Small intestine (tissue), 7 donors: ENCODE measurements at regions not wholly inside any gene's neighbourhood (a gene's known extent, or its start where the extent isn't known, plus 50 kb on each side); places are given as distances from the start of the nearest gene placed in this dataset.

Experiments used
- DNase-seq, 2 donors: peaks; one replicate each; pipeline versions ENCODE4 v3.0.0 to v3.0.0-alpha.2; 2013
- FAIRE-seq: peaks from 2 replicates; lab custom pipeline; 2012; peaks lifted over from hg19 to GRCh38; lab: Jason Lieb, UNC
- H3K27ac ChIP-seq, 3 donors: one replicate each; pipeline ENCODE4 v1.5.1; 2013; ENCODE audit warnings: low read length in 2 of 3, mild to moderate bottlenecking in 2 of 3, control low read depth in 1 of 3, inconsistent platforms in 1 of 3, low read depth in 1 of 3, moderate library complexity in 1 of 3
- H3K27me3 ChIP-seq, 3 donors: one replicate each; pipeline ENCODE4 v1.6.1; 2013; ENCODE audit warnings: low read length in 3 of 3, inconsistent platforms in 1 of 3; ENCODE audit not compliant: control insufficient read depth in 3 of 3, insufficient read depth in 3 of 3
- H3K36me3 ChIP-seq, 3 donors: one replicate each; pipeline ENCODE4 v1.6.1; 2013; ENCODE audit warnings: low read length in 3 of 3, inconsistent platforms in 1 of 3, low read depth in 1 of 3, mild to moderate bottlenecking in 1 of 3, moderate library complexity in 1 of 3; ENCODE audit not compliant: control insufficient read depth in 3 of 3, insufficient read depth in 2 of 3
- H3K4me1 ChIP-seq, 3 donors: one replicate each; pipeline ENCODE4 v1.6.1; 2013; ENCODE audit warnings: low read length in 2 of 3, inconsistent platforms in 1 of 3, low read depth in 1 of 3, mild to moderate bottlenecking in 1 of 3, moderate library complexity in 1 of 3; ENCODE audit not compliant: control insufficient read depth in 3 of 3, insufficient read depth in 2 of 3
- H3K4me3 ChIP-seq, 3 donors: one replicate each; pipeline ENCODE4 v1.5.1; 2013; ENCODE audit warnings: low read length in 3 of 3, control low read depth in 1 of 3, inconsistent platforms in 1 of 3, low read depth in 1 of 3, mild to moderate bottlenecking in 1 of 3, moderate library complexity in 1 of 3
- H3K9me3 ChIP-seq, 2 donors: one replicate each; pipeline ENCODE4 v1.6.1; 2013; ENCODE audit warnings: low read depth in 1 of 2, low read length in 1 of 2; ENCODE audit not compliant: control insufficient read depth in 2 of 2, insufficient read depth in 1 of 2
- WGBS, 3 donors: extraction: QIAGEN DNeasy Blood & Tissue Kit; methylation state at CpG; one replicate each; pipeline ENCODE4 v1.1.7; 2013; 5-methylcytosine and 5-hydroxymethylcytosine counted together
- donor health status: healthy with polysubstance abuse.
- donor health status: control.
- donor health status: control.
- donor health status: Bipolar disorder and iron deficiency.
- donor health status: healthy.

- H3K27me3 ChIP-seq: no peaks in the 10 kb centered on the region
- FAIRE-seq (no peak), DNase-seq (peak; percentile 21 to 68)
- H3K27ac ChIP-seq: peak overlapping the region in 1 of 3 donors; percentile 71
- peaks cover 3 to 32% (median 9%) of the 10 kb centered on the region in 3 donors for H3K4me1 ChIP-seq
- H3K36me3 ChIP-seq: no peaks in the 10 kb centered on the region
- 10 to 45% (median 28%) methylated on average over 3 of the region's 3 CpGs for WGBS, 3 donors
- no peak overlapping the region for H3K4me3 ChIP-seq
- peaks cover 0 to 5% of the 10 kb centered on the region in 2 donors for H3K9me3 ChIP-seq
Observed at GRCh38 chr12:13386323-13387039, 190.0 kb downstream of the EMP1 start.

- no peak overlapping the region for H3K4me3 ChIP-seq
Observed at GRCh38 chr12:13383379-13383778, 186.9 kb downstream of the EMP1 start.

DNA sequence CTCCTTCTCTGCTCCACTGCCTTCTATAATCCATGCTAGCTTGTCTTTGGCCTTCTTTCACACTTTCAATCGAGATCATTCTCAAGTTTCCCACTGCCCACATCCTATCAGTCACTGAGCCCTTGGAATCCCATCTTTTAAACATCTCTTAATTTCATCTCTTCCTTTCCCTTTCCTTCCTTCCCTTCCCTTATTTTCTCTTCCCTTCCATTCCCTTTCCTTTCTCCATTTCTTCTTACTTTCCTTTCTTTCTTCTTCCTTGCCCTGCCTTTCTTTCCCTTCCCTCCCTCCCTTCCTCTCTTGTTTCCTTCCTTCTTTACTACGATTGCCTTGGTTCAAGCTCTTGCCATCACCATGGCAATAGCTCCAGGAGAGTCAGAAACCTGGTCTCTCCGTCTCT, 183.8 kb downstream of the EMP1 start:
- 72 to 76% (median 73%) methylated on average over 3 of the region's 3 CpGs for WGBS, 3 donors
- no peak for DNase-seq
- Histone ChIP-seq H3K27me3 (no peaks in the 10 kb centered on the region), H3K4me3 (no peak overlapping the region), H3K36me3 (no peaks in the 10 kb centered on the region), H3K9me3 (peaks cover 0 to 15% of the 10 kb centered on the region in 2 donors), H3K27ac (no peak overlapping the region), H3K4me1 (peaks cover 0 to 16% (median 3%) of the 10 kb centered on the region in 3 donors)
- no peak for FAIRE-seq

More at GRCh38 chr12:13383379-13383778, 186.9 kb downstream of the EMP1 start:
- peak overlapping the region; percentile 33 to 76 (median 60) for H3K27ac ChIP-seq
- H3K36me3 ChIP-seq: no peaks in the 10 kb centered on the region
- H3K9me3 ChIP-seq: peaks cover 0 to 5% of the 10 kb centered on the region in 2 donors
- FAIRE-seq (peak; percentile 47), DNase-seq (peak; percentile 86 to 97)
- peaks cover 0 to 32% (median 7%) of the 10 kb centered on the region in 3 donors for H3K4me1 ChIP-seq
- no peaks in the 10 kb centered on the region for H3K27me3 ChIP-seq
- WGBS, 3 donors: 19 to 53% (median 30%) methylated on average over 3 of the region's 3 CpGs

GRCh38 chr12:13379531-13380188, 183.1 kb downstream of the EMP1 start:
- Histone ChIP-seq H3K9me3 (peaks cover 0 to 15% of the 10 kb centered on the region in 2 donors), H3K4me3 (no peak overlapping the region), H3K4me1 (peaks cover 0 to 16% (median 3%) of the 10 kb centered on the region in 3 donors), H3K27me3 (no peaks in the 10 kb centered on the region), H3K36me3 (no peaks in the 10 kb centered on the region), H3K27ac (no peak overlapping the region)
- DNase-seq (no peak), FAIRE-seq (no peak)
- 49 to 81% (median 74%) methylated on average over 3 of the region's 3 CpGs for WGBS, 3 donors

DNA sequence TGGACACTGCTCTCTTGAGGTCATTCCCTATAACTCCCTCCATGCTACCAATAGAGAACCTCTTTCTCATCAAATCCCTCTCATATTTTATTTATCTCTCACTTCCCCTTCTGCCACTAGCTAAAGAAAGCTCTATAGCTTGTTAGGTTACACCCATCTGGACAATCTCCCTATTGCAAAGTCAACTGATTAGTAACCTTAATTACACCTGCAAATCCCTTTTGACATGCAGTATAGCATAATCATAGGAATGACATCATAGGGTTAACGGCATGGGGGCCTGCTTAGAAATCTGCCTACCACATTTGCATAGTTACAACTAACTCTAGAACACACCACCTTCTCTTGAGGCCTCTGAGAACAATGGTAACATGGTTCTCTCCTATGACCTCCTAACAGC, 181.2 kb downstream of the EMP1 start:
- 55 to 64% (median 56%) methylated on average over 1 of the region's 1 CpG for WGBS, 3 donors

DNA sequence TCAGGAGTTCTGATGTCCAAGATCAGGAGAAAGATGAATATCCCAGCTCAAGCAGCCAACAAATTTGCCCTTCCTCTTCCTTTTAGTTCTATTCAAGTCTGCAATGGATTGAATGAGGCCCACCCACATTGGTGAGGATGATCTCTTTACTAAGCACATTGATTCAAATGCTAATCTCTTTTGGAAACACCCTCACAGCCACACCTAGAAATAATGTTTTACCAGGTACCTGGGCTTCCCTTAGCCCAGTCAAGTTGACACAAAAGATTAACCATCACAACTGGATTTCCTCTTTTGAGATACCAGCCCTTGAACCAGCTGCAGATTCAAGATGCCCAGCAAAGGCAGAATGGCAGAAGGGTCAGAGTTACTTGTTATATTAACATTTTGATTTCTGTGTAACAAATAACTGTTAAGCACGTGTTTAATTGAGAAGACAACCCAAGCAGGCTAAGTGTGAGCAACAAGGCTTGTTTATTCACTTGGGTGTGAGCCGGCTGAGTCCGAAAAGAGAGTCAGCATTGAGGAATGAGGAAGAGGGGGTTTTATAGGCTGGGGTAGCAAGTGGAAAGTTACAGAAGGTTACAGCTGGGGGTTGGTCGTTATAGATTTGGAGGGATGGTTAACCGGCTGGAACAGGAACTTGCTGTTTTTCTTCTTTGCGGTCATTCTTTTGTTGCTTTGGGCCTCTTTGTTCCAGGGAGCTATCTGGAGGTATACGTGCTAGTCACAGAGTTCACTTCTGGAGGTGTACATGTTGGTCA, 180.3 kb downstream of the EMP1 start:
- no peak overlapping the region for H3K27ac ChIP-seq
- no peak overlapping the region for H3K4me3 ChIP-seq
- FAIRE-seq (no peak), DNase-seq (peak in 1 of 2 donors; percentile 54)
- 57 to 78% (median 68%) methylated on average over 7 of the region's 7 CpGs for WGBS, 3 donors
- no peaks in the 10 kb centered on the region for H3K27me3 ChIP-seq
- no peaks in the 10 kb centered on the region for H3K36me3 ChIP-seq
- peaks cover 0 to 1% (median 0%) of the 10 kb centered on the region in 3 donors for H3K4me1 ChIP-seq
- H3K9me3 ChIP-seq: peaks cover 0 to 10% of the 10 kb centered on the region in 2 donors

More for the DNA sequence above, 181.2 kb downstream of the EMP1 start:
- no peak overlapping the region for H3K27ac ChIP-seq
- H3K4me1 ChIP-seq: peaks cover 0 to 7% (median 3%) of the 10 kb centered on the region in 3 donors
- FAIRE-seq (no peak), DNase-seq (no peak)
- H3K4me3 ChIP-seq: no peak overlapping the region
- peaks cover 0 to 10% of the 10 kb centered on the region in 2 donors for H3K9me3 ChIP-seq
- H3K36me3 ChIP-seq: no peaks in the 10 kb centered on the region
- no peaks in the 10 kb centered on the region for H3K27me3 ChIP-seq

DNA sequence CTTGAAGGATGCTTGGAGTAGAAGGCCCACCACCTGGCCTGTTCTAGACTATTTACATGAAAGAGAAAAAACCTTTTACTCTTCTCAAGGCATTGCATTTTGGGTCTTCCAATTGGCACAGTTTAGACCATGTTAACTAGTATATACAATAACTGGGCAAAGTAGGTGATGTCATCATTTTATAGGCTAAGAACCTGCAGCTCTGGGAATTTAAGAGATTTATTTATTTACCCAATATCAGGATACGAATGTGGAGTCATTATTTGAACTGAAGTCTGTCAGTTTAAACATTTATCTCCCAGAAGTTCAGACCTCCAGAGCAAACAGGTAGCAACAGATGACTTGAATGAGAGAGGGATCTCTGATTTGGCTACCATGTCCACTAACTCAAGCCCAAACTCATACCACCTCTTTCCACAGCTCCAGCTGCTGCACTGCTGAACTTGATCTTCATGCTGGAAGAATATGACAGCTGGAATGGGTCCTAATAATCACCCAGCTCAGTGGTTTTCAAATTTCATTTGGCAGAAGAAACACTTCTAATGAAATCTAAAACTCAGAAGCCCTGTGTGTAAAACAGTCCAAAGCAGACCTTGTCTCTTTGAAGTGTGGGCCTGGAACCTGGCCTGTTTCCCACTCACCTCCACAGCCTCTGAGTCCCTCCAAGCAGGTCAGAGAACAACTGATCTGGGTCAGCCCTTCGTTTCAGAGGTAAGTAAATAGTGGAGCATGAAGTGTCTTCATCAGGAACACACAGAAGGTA, 179.2 kb downstream of the EMP1 start:
- Histone ChIP-seq H3K27ac (no peak overlapping the region), H3K9me3 (peaks cover 0 to 10% of the 10 kb centered on the region in 2 donors), H3K27me3 (no peaks in the 10 kb centered on the region), H3K4me1 (no peaks in the 10 kb centered on the region), H3K4me3 (no peak overlapping the region), H3K36me3 (no peaks in the 10 kb centered on the region)
- 30 to 50% (median 33%) methylated on average over 2 of the region's 2 CpGs for WGBS, 3 donors
- no peak for DNase-seq
- no peak for FAIRE-seq
